ENCODE measurements at regions not wholly inside any gene's neighbourhood (a gene's known extent, or its start where the extent isn't known, plus 50 kb on each side); places are given as distances from the start of the nearest gene placed in this dataset.
"Not testable (repeated sequence)": the region's sequence is repeated elsewhere in the genome, so short reads cannot be mapped to it uniquely, and the experiment has no call there.

DNA sequence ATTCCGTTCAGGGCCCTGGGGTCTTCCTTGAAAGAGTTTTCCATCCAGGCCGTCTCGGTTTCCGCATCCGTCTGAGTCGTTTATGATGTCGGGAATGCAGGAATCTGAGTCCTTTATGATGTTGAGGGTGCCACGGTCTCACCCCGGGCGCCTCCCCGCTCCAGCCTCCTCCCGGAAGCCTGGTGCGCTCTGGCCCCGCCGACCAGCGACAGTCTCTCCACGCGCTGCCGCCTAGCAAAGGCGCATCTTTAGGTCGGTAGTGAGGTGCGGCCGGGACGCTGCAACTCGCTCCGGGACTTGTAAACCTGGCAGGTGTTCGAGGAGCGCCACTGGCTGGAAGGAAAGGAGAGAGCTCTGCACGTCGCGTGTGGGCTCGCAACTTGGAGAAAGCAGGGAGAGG, 132.6 kb downstream of the FAM72C start:
- H3K27me3 ChIP-seq (ENCODE audit: control insufficient read depth, insufficient read depth, low read length); intact Hi-C loops (cut with DNase I); FAIRE-seq; H3K27ac ChIP-seq (ENCODE audit: low read depth in 2 of 2, low read length in 2 of 2); H3K4me3 ChIP-seq (ENCODE audit: low read length in 3 of 3); DNase-seq; H3K9ac ChIP-seq (ENCODE audit: low read length in 3 of 3); H3K9me3 ChIP-seq (ENCODE audit: control insufficient read depth in 2 of 3, insufficient read depth in 1 of 3, low read length in 3 of 3); H3K36me3 ChIP-seq (ENCODE audit: control insufficient read depth in 2 of 3, insufficient read depth in 3 of 3, low read length in 3 of 3); H3K4me1 ChIP-seq (ENCODE audit: control insufficient read depth in 2 of 3, insufficient read depth in 2 of 3, low read depth in 1 of 3, low read length in 3 of 3): not testable (repeated sequence)

DNA sequence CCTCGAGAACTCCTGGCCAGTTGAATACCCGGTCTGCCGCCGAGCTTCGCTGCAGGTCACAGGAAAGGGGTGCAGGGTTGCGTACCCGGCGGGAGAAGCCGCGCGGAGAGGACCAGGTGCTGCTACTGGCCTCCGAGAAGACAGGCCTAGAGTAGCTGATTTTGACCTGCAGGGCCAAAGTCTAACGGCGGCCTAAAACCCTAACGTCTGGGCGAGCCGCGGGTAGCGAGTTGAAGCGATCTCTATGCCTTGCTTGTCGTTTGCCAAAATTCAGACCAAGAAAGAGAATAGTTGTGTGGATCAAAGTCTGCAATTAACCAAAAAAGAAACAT, 133.2 kb downstream of the FAM72C start:
- H3K9ac ChIP-seq (ENCODE audit: low read length in 3 of 3); H3K36me3 ChIP-seq (ENCODE audit: control insufficient read depth in 2 of 3, insufficient read depth in 3 of 3, low read length in 3 of 3); H3K4me3 ChIP-seq (ENCODE audit: low read length in 3 of 3); FAIRE-seq; intact Hi-C loops (cut with DNase I); H3K27me3 ChIP-seq (ENCODE audit: control insufficient read depth, insufficient read depth, low read length); H3K4me1 ChIP-seq (ENCODE audit: control insufficient read depth in 2 of 3, insufficient read depth in 2 of 3, low read depth in 1 of 3, low read length in 3 of 3); H3K9me3 ChIP-seq (ENCODE audit: control insufficient read depth in 2 of 3, insufficient read depth in 1 of 3, low read length in 3 of 3); DNase-seq; H3K27ac ChIP-seq (ENCODE audit: low read depth in 2 of 2, low read length in 2 of 2): not testable (repeated sequence)

DNA sequence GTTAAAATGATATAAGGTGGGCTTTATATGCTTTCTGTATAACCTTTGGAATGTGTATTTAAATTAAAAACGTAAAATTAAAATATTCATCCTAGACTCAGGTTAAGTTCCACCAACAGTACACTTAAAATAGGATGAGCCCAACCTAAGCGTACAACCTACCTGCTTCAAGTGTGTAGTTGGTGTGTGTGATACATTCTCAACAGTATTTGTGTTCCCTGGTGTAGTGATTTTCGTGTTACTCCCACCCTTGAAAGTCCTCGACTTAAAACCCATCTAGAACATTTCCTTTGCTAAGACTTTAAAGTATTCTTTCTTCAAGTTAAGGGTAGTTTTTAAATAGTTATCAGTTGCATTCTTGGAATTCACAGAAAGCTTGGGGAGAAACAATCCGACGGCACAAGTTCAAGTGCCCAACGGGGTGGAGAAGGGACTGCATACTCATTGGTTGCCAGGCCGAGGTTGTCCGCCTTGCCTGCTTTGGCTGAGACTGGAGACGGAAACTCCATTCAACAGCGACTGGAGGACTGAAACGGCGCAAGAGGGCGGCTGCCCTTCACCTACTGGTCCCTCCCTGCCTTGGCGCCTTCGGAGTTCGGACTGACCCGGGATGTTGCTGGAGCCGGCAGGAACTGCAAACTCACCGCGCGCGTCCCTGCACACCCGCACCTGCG, 133.7 kb downstream of the FAM72C start:
- H3K9ac ChIP-seq (ENCODE audit: low read length in 3 of 3); H3K27me3 ChIP-seq (ENCODE audit: control insufficient read depth, insufficient read depth, low read length); H3K27ac ChIP-seq (ENCODE audit: low read depth in 2 of 2, low read length in 2 of 2); H3K4me1 ChIP-seq (ENCODE audit: control insufficient read depth in 2 of 3, insufficient read depth in 2 of 3, low read depth in 1 of 3, low read length in 3 of 3); H3K9me3 ChIP-seq (ENCODE audit: control insufficient read depth in 2 of 3, insufficient read depth in 1 of 3, low read length in 3 of 3); intact Hi-C loops (cut with DNase I); H3K4me3 ChIP-seq (ENCODE audit: low read length in 3 of 3); H3K36me3 ChIP-seq (ENCODE audit: control insufficient read depth in 2 of 3, insufficient read depth in 3 of 3, low read length in 3 of 3); FAIRE-seq: not testable (repeated sequence)
- peak in 1 of 5 donors; percentile 7 for DNase-seq

DNA sequence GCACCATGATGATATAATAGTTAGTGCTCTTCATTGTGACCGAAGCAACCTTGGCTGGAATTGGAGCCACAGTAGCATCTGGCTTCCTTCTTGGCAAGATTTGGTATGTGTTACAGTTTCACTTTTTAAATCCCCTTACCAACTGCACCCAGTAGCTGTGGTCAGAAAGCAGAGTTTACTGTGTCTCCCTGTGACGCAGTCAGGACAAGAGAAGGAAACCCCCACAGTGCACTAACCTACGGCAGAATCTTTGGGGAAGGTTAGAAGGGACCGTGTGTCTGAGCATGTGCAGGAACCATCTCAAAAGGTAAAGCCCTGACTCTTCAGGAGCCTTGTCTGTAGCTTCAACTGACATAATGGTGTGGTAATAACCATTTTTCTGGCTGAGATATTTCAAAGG, 138.4 kb downstream of the FAM72C start:
- H3K4me1 ChIP-seq (ENCODE audit: control insufficient read depth in 2 of 3, insufficient read depth in 2 of 3, low read depth in 1 of 3, low read length in 3 of 3); intact Hi-C loops (cut with DNase I); H3K4me3 ChIP-seq (ENCODE audit: low read length in 3 of 3); H3K27me3 ChIP-seq (ENCODE audit: control insufficient read depth, insufficient read depth, low read length); H3K9me3 ChIP-seq (ENCODE audit: control insufficient read depth in 2 of 3, insufficient read depth in 1 of 3, low read length in 3 of 3); H3K36me3 ChIP-seq (ENCODE audit: control insufficient read depth in 2 of 3, insufficient read depth in 3 of 3, low read length in 3 of 3); H3K27ac ChIP-seq (ENCODE audit: low read depth in 2 of 2, low read length in 2 of 2); H3K9ac ChIP-seq (ENCODE audit: low read length in 3 of 3); FAIRE-seq; DNase-seq: not testable (repeated sequence)

DNA sequence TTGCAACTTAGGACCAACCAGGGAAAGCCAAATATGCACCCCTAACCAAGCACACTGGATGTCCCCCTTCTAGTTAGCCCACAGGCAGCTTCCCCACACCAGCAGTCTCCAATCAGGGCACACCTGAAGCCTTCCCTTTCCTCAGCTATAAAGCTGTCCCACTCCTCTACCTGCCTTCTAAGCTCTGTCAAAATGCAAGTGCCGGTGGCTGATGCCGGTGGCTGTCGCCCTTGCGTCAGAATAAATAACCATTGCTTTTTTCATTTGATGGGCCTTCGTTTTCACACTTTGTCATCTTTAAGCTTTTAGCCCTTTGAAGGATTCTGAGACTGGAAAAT, 139.4 kb downstream of the FAM72C start:
- H3K4me3 ChIP-seq (ENCODE audit: low read length in 3 of 3); H3K27me3 ChIP-seq (ENCODE audit: control insufficient read depth, insufficient read depth, low read length); H3K9ac ChIP-seq (ENCODE audit: low read length in 3 of 3); intact Hi-C loops (cut with DNase I); H3K27ac ChIP-seq (ENCODE audit: low read depth in 2 of 2, low read length in 2 of 2); FAIRE-seq; DNase-seq; H3K9me3 ChIP-seq (ENCODE audit: control insufficient read depth in 2 of 3, insufficient read depth in 1 of 3, low read length in 3 of 3); H3K4me1 ChIP-seq (ENCODE audit: control insufficient read depth in 2 of 3, insufficient read depth in 2 of 3, low read depth in 1 of 3, low read length in 3 of 3); H3K36me3 ChIP-seq (ENCODE audit: control insufficient read depth in 2 of 3, insufficient read depth in 3 of 3, low read length in 3 of 3): not testable (repeated sequence)

DNA sequence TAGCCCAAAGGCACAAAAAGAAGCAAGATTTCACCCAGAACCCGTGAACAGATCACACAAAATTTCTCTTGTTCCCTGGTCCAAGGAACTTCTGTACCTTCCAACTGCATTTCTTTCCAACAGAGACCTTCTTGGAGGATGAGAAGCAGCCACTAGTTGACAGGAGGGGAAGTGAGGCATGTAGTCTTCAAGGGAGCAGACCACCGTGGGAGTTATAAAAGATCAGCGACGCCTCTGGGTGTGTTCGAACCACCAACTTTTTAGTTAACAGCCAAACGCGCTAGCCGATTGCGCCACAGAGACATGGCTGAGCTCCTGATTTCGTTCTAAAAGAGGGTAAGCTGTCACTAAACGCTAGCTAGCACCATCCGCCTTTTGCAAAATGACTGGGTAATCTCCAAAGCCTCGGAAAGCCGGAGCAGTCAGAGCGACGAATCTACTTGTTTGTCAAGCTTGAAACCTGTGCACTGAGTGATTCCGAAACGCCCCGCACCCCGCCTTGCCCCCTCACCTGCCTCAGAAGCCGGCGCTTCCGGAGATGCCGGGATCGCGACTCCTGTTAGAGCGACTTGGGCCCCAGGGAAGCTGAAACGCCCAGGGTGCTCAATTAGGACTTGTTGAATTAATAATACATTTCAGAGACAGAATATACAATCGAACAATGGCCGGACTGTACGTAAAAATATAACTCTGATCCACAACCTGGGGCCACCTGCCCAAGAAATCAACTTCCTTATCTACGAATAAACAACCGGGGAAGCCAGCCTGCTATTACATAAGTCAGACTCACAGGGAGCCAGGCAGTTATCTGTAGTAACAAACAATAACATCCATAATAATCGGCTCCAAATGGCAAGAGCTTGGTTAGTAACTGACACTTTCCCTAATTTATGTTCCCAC, 140.1 kb downstream of the FAM72C start:
- intact Hi-C loops (cut with DNase I); H3K9me3 ChIP-seq (ENCODE audit: control insufficient read depth in 2 of 3, insufficient read depth in 1 of 3, low read length in 3 of 3); H3K36me3 ChIP-seq (ENCODE audit: control insufficient read depth in 2 of 3, insufficient read depth in 3 of 3, low read length in 3 of 3); H3K4me3 ChIP-seq (ENCODE audit: low read length in 3 of 3); FAIRE-seq; H3K9ac ChIP-seq (ENCODE audit: low read length in 3 of 3); H3K27ac ChIP-seq (ENCODE audit: low read depth in 2 of 2, low read length in 2 of 2); H3K27me3 ChIP-seq (ENCODE audit: control insufficient read depth, insufficient read depth, low read length); H3K4me1 ChIP-seq (ENCODE audit: control insufficient read depth in 2 of 3, insufficient read depth in 2 of 3, low read depth in 1 of 3, low read length in 3 of 3): not testable (repeated sequence)
- peak in 2 of 5 donors; percentile 6 to 51 for DNase-seq

DNA sequence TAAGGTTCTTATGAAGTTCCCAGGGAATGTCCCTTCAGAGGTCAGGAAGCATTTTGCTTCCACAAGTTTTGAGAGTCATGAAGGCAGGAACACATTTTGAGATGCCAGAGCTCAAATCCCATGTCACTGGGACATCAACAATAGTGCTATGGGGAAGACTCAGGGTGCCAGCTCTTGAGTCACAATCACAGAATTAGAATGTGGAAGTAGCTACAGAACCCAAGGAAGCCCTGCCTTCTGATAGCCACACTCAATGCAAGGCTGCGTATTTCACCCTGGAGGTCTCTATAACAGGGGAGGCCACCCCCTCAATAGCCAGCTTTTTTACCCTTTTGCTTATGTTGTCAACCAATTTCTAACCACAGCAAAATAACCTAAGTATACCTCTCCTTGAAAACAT, 145.6 kb downstream of the FAM72C start:
- intact Hi-C loops (cut with DNase I); H3K9ac ChIP-seq (ENCODE audit: low read length in 3 of 3); FAIRE-seq: not testable (repeated sequence)

DNA sequence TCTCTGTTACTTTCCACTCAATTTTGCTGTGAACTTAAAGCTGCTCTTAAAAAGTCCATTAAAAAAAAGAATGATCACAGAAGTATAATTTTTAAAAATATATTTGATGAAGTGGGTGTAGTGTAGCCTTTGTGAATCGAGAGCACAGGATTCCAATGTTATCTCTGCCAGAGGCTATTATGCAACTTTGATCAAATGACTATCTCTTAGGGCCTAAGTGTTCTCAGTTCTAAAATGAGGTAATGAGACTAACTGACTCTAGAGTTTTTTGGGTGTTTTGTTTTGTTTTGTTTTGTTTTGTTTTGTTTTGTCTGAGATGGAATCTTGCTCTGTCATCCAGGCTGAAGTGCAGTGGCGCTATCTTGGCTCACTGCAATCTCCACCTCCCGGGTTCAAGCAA, 147.5 kb downstream of the FAM72C start:
- H3K9ac ChIP-seq (ENCODE audit: low read length in 3 of 3); intact Hi-C loops (cut with DNase I); H3K27me3 ChIP-seq (ENCODE audit: control insufficient read depth, insufficient read depth, low read length); H3K9me3 ChIP-seq (ENCODE audit: control insufficient read depth in 2 of 3, insufficient read depth in 1 of 3, low read length in 3 of 3); FAIRE-seq; H3K27ac ChIP-seq (ENCODE audit: low read depth in 2 of 2, low read length in 2 of 2); H3K36me3 ChIP-seq (ENCODE audit: control insufficient read depth in 2 of 3, insufficient read depth in 3 of 3, low read length in 3 of 3); DNase-seq; H3K4me3 ChIP-seq (ENCODE audit: low read length in 3 of 3); H3K4me1 ChIP-seq (ENCODE audit: control insufficient read depth in 2 of 3, insufficient read depth in 2 of 3, low read depth in 1 of 3, low read length in 3 of 3): not testable (repeated sequence)

More for the DNA sequence above, 145.6 kb downstream of the FAM72C start:
- H3K9me3 ChIP-seq (ENCODE audit: control insufficient read depth in 2 of 3, insufficient read depth in 1 of 3, low read length in 3 of 3); H3K27me3 ChIP-seq (ENCODE audit: control insufficient read depth, insufficient read depth, low read length); DNase-seq; H3K4me3 ChIP-seq (ENCODE audit: low read length in 3 of 3); H3K27ac ChIP-seq (ENCODE audit: low read depth in 2 of 2, low read length in 2 of 2); H3K36me3 ChIP-seq (ENCODE audit: control insufficient read depth in 2 of 3, insufficient read depth in 3 of 3, low read length in 3 of 3); H3K4me1 ChIP-seq (ENCODE audit: control insufficient read depth in 2 of 3, insufficient read depth in 2 of 3, low read depth in 1 of 3, low read length in 3 of 3): not testable (repeated sequence)
